UCSD-AML1 (cell line): ENCODE measurements at regions not wholly inside any gene's neighbourhood (a gene's known extent, or its start where the extent isn't known, plus 50 kb on each side); places are given as distances from the start of the nearest gene placed in this dataset.
"Not testable (repeated sequence)": the region's sequence is repeated elsewhere in the genome, so short reads cannot be mapped to it uniquely, and the experiment has no call there.

Experiments
- DNase-seq: peaks from one replicate; lab custom pipeline; 2025; ENCODE audit not compliant: unreplicated experiment; lab: John Stamatoyannopoulos, UW

- DNase-seq, result no peak
Measured at GRCh38 chr1:47680815-47681475, 243.1 kb downstream of the FOXD2 start.

- DNase-seq, result no peak
Measured at GRCh38 chr1:47681735-47682134, 243.9 kb downstream of the FOXD2 start.

- DNase-seq, result no peak
Measured at GRCh38 chr1:47682198-47682597, 244.4 kb downstream of the FOXD2 start.

GRCh38 chr1:47682786-47683350, 245.0 kb downstream of the FOXD2 start:
- DNase-seq, result no peak

- DNase-seq, result no peak
Measured at GRCh38 chr1:47683401-47683800, 245.6 kb downstream of the FOXD2 start.

- no peak for DNase-seq
Measured at GRCh38 chr1:47684518-47684917, 246.7 kb downstream of the FOXD2 start.

GRCh38 chr1:47684964-47685762, 247.3 kb downstream of the FOXD2 start:
- no peak for DNase-seq

GRCh38 chr1:47685763-47686066, 247.9 kb downstream of the FOXD2 start:
- no peak for DNase-seq

GRCh38 chr1:47686731-47687630, 249.1 kb downstream of the FOXD2 start:
- DNase-seq, result no peak

GRCh38 chr1:47687631-47688460, 250.0 kb downstream of the FOXD2 start:
- no peak for DNase-seq

- DNase-seq, result no peak
Measured at GRCh38 chr1:47688461-47689296, 250.8 kb downstream of the FOXD2 start.

GRCh38 chr1:47689894-47690293, 252.1 kb downstream of the FOXD2 start:
- no peak for DNase-seq

GRCh38 chr1:47690341-47691250, 252.8 kb downstream of the FOXD2 start:
- DNase-seq, result no peak

- not testable (repeated sequence) for DNase-seq
Measured at GRCh38 chr1:47691293-47691692, 253.4 kb downstream of the FOXD2 start.

- no peak for DNase-seq
Measured at GRCh38 chr1:47692196-47692595, 254.4 kb downstream of the FOXD2 start.

GRCh38 chr1:47693115-47693514, 255.3 kb downstream of the FOXD2 start:
- DNase-seq, result no peak

GRCh38 chr1:47694011-47694890, 256.4 kb downstream of the FOXD2 start:
- DNase-seq, result no peak

GRCh38 chr1:47696404-47696736, 258.5 kb downstream of the FOXD2 start:
- no peak for DNase-seq
